GM12874 (cell line): ENCODE measurements at regions not wholly inside any gene's neighbourhood (a gene's known extent, or its start where the extent isn't known, plus 50 kb on each side); places are given as distances from the start of the nearest gene placed in this dataset.

Experiments
- TF ChIP-seq, protein P1 (sequence below): IDR thresholded peaks from 2 replicates; pipeline ENCODE4 v1.5.1; 2011; ENCODE audit warnings: low read depth, mild to moderate bottlenecking, control low read depth, low read length, moderate library complexity; ENCODE audit not compliant: insufficient read depth

DNA sequence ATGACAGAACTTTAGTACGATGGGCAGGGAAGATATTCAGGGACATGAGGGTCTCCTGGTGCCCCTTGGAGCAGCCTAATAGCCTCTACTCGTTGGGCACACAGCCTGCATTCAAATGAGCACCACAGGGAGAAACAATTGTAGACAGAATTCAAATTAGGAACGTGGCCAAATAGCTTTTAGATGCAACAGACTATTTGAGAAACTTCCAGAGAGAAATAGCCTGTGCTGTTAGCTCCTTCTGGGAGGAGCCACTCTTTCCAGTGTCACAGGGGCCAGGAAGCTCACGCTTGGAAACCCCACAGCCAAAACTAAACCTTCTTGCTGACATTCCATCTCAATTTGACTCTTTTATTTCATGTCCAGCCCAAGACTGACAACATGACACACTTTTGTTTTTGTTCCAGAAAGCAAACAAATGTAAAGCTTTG, 114.5 kb downstream of the RPAP3 start:
- TF ChIP-seq, protein P1, sequence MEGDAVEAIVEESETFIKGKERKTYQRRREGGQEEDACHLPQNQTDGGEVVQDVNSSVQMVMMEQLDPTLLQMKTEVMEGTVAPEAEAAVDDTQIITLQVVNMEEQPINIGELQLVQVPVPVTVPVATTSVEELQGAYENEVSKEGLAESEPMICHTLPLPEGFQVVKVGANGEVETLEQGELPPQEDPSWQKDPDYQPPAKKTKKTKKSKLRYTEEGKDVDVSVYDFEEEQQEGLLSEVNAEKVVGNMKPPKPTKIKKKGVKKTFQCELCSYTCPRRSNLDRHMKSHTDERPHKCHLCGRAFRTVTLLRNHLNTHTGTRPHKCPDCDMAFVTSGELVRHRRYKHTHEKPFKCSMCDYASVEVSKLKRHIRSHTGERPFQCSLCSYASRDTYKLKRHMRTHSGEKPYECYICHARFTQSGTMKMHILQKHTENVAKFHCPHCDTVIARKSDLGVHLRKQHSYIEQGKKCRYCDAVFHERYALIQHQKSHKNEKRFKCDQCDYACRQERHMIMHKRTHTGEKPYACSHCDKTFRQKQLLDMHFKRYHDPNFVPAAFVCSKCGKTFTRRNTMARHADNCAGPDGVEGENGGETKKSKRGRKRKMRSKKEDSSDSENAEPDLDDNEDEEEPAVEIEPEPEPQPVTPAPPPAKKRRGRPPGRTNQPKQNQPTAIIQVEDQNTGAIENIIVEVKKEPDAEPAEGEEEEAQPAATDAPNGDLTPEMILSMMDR = no peak

- TF ChIP-seq, protein P1 = no peak
Observed at GRCh38 chr12:47590771-47591360, 115.0 kb downstream of the RPAP3 start.

GRCh38 chr12:47586952-47587669, 118.7 kb downstream of the RPAP3 start:
- TF ChIP-seq, protein P1 = no peak

- TF ChIP-seq, protein P1 = no peak
Observed at GRCh38 chr12:47585507-47585906, 120.3 kb downstream of the RPAP3 start.

- TF ChIP-seq, protein P1 = no peak
Observed at GRCh38 chr12:47578836-47579235, 127.0 kb downstream of the RPAP3 start.

- TF ChIP-seq, protein P1 = no peak
Observed at GRCh38 chr12:47577206-47577989, 128.4 kb downstream of the RPAP3 start.

DNA sequence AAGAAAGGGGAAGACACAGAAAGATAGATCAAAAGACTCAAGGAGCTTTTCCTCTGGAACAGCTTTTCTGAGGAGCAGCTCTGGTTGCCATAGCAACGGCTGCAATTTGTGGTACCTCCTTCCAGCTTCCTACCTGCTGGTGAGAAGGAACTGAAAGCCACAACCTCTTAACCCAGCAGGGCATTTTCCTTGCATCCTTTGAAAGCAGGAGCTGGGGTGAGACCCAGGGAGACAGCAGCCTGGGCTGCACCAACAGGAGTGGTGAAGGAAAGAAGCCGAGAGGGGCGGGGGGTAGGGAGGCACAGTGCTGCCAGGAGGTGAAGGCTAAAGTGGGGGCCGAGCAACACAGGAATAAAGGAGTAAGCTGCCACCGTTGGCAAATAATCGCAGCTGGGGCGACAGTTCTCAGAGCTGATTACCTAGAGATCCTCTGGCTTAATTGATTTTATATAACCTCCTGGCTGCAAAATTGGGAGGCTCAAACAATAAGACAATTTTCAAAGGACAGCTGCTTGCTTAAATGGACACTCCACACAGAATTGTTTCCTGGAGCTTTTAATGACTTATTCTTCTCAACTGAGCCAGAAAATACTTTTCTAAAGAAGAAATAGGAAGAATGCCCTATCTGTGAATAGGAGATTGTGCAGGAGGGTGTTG, 129.4 kb downstream of the RPAP3 start:
- TF ChIP-seq, protein P1 = no peak
